Islet of Langerhans (tissue), 1 donor: ENCODE measurements at regions not wholly inside any gene's neighbourhood (a gene's known extent, or its start where the extent isn't known, plus 50 kb on each side); places are given as distances from the start of the nearest gene placed in this dataset.
A peak's percentile ranks its signal among the peaks of the same experiment; 100 is the strongest.
"Not testable (repeated sequence)": the region's sequence is repeated elsewhere in the genome, so short reads cannot be mapped to it uniquely, and the experiment has no call there.

Experiments used
- FAIRE-seq: peaks from one replicate; lab custom pipeline; 2011; peaks lifted over from hg19 to GRCh38; lab: Jason Lieb, UNC

DNA sequence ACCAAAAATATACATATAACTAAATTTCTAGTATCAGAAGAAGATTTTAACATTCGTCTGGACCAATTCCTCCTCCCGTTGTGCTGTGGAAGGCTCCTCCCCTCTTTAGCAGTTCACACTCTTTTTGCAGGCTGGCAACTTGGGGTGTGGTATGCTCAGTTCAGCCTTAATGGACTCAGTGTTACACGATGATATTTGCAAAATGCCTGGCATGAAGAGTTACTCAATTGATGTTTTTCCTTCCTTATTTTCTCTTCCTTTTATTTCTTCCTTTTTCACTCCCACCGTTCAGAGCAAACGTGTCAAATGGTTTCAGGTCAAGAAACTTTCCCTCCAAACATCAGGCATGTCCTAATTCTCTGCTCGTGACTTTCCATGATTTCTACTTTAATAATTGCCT lies 248.3 kb downstream of the PHF14 start:
- no peak for FAIRE-seq

DNA sequence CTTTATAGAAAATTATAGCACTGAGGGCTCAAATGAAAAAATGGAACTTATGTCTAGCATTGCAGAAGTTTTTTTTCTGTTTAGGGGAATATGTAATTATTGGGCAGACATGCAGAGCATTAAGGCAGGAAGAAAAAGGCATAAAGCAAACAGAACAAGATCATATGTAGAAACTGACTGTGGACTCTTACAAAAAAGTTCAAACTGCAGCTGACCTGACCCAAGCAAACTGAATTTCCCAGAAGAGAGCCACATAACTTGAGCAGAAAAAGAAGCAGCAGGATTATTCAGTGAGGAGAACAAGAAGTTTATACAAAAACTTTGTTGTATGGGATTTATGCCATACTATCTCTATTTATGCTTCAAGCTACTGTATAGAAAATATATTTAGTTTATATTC lies 250.9 kb downstream of the PHF14 start:
- FAIRE-seq: no peak

DNA sequence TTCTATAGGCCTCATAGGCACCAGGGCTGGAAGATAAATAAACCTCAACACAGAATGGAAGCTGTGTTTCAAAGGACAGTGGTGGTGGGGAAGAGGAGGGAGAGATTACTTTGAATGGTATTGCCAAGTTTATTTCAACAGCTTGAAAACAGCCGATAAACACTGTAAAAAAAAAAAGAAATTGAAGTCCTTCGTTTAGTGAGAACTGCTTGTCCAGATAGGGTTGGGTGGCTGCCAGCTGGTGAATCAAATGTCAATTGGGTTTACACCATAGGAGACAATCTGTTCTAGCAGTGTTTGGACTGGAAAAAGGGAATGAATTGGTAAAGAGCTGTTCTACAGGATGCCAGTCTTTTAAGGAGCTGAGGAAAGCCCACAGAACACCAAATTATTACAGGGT lies 254.8 kb downstream of the PHF14 start:
- no peak for FAIRE-seq

DNA sequence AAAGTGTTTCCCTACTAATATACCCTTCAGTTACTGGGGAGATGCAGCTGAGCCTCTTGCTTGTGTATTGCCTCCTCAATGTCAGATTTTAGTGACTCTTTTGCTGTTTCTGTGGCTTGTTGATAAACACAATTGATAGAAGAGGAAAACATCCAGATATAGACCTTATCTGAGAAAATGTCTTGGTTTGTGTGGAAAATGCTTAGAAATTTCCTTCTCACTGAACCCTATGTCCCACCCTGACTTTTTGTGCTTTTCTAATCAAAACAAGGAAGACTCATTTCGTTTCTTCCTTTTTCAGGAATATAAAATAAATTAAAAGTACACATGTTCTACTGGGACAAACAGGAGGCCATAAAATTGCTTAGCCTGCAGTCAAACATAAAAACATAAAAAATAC lies 257.5 kb downstream of the PHF14 start:
- no peak for FAIRE-seq

DNA sequence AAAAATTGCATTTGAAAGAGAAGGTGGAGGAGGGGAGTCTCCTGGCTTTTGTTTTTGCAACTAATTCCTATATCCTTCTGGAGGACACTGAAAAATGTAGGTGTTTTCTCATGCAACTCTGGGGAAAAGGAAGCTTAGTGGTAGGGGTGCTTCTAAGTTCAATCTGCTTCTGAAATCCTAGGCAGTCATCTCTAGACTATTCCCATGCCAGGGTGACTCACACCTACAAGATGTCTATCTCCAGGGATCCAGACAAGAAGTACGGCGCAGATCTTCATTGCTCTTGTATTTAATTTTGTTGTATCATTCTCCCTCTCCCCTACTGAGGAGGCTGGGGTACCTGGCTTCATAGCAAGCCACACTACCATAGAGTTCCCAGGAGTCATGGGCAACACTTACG lies 258.8 kb downstream of the PHF14 start:
- no peak for FAIRE-seq

DNA sequence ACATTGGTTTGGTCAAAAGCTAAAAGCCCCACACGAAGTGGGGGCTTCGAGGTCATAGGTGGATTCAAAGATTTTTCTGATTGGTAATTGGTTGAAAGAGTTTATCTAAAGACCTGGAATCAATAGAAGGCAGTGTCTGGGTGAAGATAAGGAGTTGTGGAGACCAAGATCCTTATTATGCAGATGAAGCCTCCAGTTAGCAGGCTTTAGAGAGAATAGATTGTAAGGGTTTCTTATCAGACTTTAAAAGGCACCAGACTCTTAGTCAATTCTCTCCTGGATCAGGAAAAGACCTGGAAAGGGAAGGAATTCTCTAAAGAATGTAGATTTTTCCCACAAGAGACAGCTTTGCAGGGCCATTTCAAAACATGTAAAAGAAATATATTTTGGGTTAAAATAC lies 260.2 kb downstream of the PHF14 start:
- FAIRE-seq: no peak

DNA sequence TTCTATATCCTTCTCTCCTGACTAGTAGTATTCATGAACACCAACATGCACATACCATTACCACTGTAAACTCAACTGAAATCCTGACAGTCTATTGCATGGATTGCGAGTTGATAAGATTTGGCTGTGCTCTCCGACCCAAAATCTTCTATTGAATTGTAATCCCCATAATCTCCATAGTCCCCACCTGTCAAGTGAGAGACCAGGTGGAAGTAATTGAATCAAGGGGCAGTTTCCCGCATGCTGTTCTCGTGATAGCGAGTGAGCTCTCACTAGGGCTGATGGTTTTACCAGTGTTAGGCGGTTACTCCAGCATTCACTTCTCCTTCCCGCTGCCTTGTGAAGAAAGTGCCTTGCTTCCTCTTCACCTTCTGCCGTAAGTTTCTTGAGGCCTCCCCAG lies 261.8 kb downstream of the PHF14 start:
- no peak for FAIRE-seq

DNA sequence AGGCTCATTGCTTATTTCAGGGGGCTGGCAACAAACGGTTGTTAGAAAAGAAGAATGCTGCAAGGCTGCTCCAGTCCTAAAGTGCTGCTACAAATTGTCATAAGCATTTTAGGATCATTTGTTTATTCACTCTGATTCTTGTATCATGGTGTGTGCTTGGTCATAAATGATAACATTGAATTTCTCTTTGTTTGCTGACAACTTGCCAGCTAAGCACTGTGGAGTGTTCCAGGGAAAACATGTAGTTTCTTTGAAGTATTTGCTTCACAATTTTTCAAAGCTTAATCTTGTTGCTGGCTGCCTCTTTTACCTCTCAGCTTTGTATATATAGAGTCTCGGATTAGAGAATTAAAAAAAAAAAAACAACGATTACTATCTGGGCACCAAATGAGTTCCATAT lies 263.0 kb downstream of the PHF14 start:
- FAIRE-seq: peak; percentile 41

DNA sequence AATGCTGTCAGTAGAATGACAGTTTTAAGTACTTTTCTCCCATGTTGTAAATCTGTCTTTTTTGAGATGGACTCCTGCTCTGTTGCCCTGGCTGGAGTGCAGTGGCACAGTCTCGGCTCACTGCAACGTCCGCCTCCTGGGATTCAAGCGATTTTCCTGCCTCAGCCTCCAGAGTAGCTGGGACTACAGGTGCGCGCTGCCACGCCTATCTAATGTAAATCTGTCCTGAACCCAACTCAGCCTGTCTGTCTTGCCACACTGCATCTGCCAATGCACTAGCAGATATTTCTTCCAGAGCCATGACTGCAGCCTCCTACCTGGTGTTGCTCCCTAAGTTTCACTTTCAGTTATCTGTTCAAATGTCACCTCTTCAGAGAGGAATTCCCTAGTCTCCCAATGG lies 264.1 kb downstream of the PHF14 start:
- FAIRE-seq: no peak

DNA sequence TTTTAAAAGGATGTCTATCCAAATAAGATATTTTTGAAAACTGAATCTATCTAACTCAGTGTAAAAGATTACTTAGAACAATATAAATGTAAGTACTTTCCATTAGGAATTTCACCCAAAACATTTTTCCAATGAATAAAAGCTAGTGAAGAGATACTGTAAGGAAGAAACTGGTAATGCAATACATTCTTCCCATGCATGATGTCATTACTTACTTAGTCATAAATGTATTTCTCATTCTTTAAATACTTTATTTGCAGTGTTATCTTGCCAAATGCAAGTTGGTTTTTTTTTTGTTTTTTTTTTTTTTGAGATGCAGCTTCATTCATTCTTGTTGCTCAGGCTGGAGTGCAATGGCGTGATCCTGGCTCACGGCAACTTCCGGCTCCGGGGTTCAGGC lies 265.6 kb downstream of the PHF14 start:
- FAIRE-seq: no peak

DNA sequence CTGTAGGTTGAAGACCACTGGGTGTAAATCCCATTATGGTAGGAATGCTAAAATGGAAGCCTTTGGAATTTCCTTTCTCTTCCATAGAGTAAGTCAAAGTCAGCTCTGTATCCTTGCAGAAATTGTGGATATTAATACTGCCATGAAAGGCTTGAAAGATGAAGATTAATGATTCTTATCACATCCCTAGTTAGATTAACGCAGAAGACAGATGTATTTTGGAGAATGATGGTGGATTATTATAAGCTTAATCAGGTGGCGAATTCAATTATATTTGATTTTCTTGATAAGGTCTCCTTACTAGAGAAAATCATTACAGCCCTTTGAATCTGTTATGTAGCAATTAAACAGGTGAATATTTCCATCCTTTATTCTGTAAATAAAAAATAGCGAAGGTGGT lies 270.1 kb downstream of the PHF14 start:
- no peak for FAIRE-seq

DNA sequence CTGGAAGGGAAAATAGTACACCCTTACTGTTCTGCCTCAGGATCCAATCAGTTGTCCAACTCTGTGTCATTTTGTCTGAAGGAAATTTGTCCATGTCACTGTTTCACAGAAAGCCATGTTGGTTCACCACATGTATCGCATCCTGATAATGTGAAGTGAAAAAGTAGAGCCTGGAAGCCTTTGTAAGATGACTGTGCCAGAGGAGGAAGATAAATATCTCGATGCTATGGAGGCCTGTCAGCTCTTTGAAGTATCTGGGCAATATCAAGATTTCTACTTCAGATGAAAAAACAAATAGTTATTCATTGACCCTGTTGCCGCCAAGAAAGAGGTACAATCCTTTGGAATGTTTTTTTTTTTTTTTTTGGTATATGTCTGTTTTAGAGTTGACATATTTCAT lies 270.5 kb downstream of the PHF14 start:
- FAIRE-seq: no peak

DNA sequence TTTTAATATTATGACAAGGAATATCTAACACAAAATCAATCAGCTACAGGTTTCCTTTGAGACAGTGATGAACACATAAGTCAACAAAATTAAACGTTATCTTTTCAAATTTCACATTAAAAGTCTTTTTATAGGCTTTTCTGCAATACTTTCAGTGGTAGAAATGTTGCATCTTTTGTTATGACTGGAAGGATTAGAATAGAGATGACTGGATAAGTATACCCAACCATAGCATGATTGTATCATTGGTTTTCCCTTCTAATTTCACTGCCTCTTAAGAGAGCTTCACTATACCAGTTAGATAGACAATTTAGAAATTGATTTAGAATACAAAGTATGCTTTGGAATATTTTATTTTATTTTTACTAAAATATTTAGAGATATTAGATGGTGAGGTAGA lies 273.9 kb downstream of the PHF14 start:
- no peak for FAIRE-seq

DNA sequence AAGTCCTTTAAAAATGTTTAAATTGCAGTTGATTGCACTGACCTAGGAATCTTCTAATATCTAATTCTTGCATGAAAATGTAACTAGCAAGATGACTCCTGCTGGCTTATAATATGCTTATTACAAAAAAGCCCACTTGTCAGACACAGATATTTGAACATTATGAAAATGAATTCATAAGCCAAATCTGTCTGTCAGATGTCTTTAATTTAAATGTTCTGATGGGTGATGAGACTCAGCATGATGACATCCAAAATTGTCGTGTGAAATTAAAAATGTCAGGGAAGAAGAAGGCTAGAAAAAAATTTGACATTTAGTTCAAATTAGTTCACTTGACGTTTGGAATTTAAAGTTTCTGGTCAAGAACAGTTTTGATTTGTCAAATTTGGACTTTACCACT lies 277.8 kb downstream of the PHF14 start:
- no peak for FAIRE-seq

DNA sequence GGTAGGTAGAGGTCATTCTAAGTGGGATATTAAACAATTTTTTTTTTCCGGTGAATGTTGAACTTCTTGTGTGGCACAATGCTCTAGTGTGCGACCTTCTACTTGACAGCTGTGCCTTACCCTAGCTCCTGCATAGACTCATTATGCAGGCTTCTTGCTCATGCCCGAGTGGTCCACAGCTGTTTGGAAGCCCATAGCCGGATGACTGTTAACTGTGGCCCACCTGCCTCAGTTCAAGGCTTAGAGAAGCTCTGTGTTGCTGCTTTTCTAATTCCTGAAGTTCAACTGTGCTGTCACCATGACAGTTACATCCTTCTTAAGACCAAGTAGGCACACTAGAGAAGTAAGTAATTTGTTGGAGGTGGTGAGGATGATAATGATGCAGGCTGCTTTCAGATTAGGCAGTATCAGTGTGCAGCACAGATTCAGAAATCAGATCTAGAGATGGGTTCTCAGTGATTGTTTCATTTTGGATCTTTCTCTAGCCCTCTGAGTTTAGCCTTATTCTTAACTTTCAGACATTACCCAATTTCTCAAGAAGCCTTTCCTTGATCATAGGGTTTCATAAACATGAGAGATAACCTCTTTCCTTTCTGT lies 278.4 kb downstream of the PHF14 start:
- FAIRE-seq: no peak

DNA sequence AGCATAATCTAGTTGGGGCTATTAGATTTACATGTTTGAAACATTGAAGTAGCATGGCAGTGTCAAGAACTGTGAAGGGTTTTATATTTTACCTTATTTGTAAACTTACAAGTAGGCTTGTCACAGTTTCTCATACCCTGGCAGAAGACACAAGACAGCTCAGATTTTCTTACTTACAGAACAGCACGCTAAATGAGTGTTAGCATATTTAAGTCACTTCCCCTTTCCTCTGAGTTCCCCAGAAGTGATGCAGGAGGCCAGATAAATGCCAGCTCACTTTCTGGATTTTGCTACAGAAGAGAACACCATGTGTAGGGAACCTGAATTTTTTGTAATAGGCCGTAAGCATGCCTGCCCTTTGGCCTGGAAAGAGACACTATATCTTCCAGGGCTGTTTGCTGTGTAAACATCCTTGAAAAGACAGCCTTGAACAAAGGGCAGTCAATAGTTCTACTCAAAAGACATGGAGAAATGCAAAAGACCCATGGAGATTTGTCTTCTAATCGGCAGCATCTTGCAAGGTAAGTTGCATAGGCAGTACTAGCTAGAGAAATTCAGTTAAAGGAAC lies 279.1 kb downstream of the PHF14 start:
- FAIRE-seq: no peak

DNA sequence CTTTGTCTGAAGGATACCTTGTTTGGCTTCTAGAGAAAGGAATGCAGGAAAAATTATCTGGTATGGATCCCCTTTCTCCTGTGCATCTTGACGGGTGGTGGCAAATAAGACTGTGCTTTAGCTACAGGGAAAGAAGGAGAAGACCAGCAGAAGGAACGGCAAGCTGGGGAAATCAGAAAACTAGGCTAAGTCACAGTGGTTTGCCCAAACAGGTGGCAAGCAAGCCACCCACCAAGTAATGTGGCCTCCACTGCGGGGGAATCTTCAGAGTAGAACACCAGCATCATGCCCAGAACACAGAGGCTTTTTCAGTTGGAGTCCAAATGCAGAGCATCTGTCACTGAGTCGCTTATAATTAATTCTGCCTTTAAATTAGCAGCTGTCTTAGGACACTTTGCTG lies 282.8 kb downstream of the PHF14 start:
- no peak for FAIRE-seq

DNA sequence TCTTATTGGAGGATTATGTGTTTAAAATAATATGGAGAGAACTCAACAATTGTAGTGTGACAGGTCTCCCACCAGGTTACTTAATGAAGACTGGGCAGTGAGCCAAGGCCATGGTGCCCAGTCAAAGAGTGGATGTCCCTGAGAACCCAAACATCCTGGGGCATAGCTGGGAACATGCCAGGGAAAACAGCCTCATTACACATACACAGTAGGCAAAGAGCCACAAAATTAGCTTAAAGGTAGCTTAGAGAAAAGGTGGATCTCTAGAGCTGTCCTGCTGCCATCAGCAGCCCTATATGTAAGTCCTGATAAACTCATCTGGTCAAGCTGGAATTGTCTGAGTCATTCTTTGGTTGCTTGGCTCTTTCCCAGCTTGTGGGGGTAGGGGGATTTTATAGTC lies 287.8 kb downstream of the PHF14 start:
- no peak for FAIRE-seq

DNA sequence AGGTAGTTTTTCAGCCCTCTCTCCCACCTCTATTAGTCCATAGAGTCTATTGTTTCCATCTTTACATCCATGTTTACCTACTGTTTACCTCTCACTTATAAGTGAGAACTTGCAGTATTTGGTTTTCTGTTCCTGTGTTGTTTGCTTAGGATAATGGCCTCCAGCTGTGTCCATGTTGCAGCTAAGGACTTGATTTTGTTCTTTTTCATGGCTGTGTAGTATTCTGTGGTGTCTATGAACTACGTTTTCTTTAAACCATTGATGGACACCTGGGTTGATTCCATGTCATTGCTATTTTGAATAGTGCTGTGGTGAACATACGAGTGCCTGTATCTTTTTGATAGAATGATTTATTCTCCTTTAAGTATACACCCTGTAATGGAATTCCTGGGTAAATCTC lies 292.4 kb downstream of the PHF14 start:
- no peak for FAIRE-seq

DNA sequence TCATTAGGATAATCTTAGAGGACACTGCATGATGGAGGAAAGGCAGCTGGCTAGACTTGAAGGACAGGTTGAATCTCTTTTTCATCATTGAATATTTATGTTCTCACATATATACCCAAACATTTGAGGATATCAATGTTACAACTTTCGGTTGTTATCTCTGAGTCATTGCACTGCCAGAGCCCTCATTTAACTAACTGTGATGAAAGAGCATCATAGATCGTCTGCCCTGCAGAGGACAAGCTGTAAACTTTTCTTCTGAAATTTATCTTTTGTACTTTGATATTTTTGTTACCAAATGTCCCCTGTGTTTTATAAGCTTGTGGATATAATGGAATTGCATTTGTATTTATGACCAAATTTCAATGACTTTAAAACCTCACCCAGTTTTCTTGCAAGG lies 298.7 kb downstream of the PHF14 start:
- FAIRE-seq: no peak

DNA sequence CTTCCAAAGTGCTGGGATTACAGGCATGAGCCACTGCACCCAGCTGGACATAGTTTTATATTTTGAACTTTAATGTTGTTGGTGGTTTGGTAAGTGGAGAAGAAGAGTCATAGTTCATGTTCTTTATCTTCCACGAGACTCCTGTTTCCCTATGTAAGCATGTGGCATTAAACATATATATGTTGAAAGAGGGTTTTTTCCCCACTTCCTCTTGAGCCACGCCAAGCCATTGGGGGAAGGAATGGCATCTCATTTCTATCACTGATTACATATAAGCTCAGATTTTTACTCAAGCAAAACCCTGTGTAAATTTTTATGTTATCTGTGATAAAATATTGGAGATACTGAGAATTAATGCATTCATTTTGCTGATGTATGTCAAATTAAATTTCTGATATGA lies 300.4 kb downstream of the PHF14 start:
- no peak for FAIRE-seq

DNA sequence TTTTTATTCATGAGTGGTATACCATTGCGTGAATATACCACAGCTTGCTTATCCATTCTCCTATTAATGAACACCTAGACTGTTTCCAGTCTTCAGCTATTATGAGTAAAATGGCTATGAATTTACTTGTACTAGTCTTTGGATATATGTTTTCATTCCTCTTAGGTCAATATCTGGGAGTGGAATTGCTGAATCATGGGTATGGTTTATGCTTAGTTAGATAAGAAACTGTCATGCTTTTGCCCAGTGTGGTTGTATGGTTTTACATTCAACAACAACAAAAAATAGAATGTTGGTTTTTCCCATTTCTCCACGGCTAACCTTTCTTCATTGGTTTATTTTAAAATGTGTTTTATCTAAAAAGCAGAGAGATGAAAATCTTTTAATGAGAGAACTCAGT lies 308.3 kb downstream of the PHF14 start:
- no peak for FAIRE-seq

DNA sequence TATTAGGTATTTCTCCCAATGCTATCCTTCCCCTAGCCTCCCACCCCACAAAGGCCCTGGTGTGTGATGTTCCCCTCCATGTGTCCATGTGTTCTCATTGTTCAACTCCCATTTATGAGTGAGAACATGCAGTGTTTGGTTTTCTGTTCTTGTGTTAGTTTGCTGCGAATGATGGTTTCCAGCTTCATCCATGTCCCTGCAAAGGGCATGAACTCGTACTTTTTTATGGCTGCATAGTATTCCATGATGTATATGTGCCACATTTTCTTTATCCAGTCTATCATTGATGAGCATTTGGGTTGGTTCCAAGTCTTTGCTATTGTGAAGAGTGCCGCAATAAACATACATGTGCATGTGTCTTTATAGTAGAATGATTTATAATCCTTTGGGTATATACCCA lies 309.9 kb downstream of the PHF14 start:
- FAIRE-seq: not testable (repeated sequence)

DNA sequence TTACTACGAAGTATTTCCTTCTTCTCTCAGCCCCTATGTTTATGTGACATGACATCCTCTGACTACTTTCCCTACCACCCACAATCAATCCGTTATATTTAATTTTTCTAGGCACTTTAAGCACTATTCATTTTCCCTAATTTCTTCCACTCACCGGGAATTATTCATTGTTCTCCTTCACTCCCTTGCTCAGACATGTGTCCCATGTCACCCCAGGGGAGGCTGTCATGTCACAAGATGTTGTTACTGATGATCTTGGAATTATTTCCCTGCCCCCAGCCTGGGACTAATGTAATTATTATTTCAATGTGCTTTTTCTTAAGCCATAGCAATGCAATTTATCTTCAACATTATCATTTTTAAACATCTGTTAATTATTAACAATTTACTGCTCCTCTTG lies 317.2 kb downstream of the PHF14 start:
- FAIRE-seq: no peak

DNA sequence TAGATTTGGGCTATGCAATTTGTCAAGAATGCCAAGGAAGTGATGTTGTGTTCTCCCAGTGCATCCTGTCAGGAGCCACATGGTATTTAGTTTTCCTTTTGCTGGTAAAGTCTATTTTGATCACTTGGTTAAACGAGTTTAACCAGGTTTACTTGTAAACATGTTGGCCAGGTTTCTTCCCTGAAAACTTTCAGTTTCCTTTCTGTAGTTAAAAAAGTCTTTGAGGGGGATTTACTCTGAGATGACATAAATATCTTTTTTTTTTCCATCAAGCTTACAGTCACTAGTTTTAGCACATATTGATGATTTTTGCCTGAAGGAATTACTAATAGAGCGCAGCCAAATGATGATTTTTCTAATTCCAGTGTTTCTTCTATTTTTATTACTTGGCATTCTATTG lies 320.5 kb downstream of the PHF14 start:
- FAIRE-seq: no peak
